CD14-positive monocyte (primary cell): ENCODE measurements at regions not wholly inside any gene's neighbourhood (a gene's known extent, or its start where the extent isn't known, plus 50 kb on each side); places are given as distances from the start of the nearest gene placed in this dataset.

Source experiments
- DNase-seq, 3 donors: peaks; one replicate each; pipeline ENCODE4 v3.0.0-alpha.2; 2011 to 2022
- H2AFZ ChIP-seq: 2 replicates; pipeline ENCODE4 v1.6.0; 2012; ENCODE audit warnings: mild to moderate bottlenecking, low read depth, low read length, inconsistent platforms; ENCODE audit not compliant: insufficient read depth, poor library complexity, severe bottlenecking
- H3K27ac ChIP-seq, 2 donors: 1 replicate in 1 of 2; 2 replicates in 1 of 2; pipeline ENCODE4 v1.5.1; 2012 to 2013; ENCODE audit warnings: low read length in 2 of 2, control low read depth in 1 of 2, inconsistent platforms in 1 of 2, low read depth in 1 of 2, mild to moderate bottlenecking in 1 of 2
- H3K27me3 ChIP-seq, 2 donors: one replicate each; pipeline versions ENCODE4 v1.6.0 to v1.6.1; 2011 to 2013; ENCODE audit warnings: low read length in 2 of 2; ENCODE audit not compliant: control insufficient read depth in 2 of 2, insufficient read depth in 2 of 2
- H3K36me3 ChIP-seq, 2 donors: replicated peaks in 1 of 2; 1 replicate in 1 of 2; 2 replicates in 1 of 2; pipeline versions ENCODE4 v1.5.1 to v1.6.1; 2012 to 2013; ENCODE audit warnings: low read length in 2 of 2, control low read depth in 1 of 2, inconsistent platforms in 1 of 2, mild to moderate bottlenecking in 1 of 2; ENCODE audit not compliant: insufficient read depth in 2 of 2, control insufficient read depth in 1 of 2
- H3K4me1 ChIP-seq, 2 donors: 1 replicate in 1 of 2; 2 replicates in 1 of 2; pipeline versions ENCODE4 v1.5.1 to v1.6.1; 2012 to 2013; ENCODE audit warnings: low read length in 2 of 2, control low read depth in 1 of 2, inconsistent platforms in 1 of 2, mild to moderate bottlenecking in 1 of 2, moderate library complexity in 1 of 2; ENCODE audit not compliant: insufficient read depth in 2 of 2, control insufficient read depth in 1 of 2
- H3K4me2 ChIP-seq: replicated peaks from 2 replicates; pipeline ENCODE3; 2012; ENCODE audit warnings: low read length, moderate library complexity, mild to moderate bottlenecking; ENCODE audit not compliant: poor library complexity, severe bottlenecking; ENCODE audit errors: extremely low read depth
- H3K4me3 ChIP-seq, 3 experiments: fragments of 200-600 bp in 1 of 3; sonication (generic) in 1 of 3; replicated peaks in 1 of 3; 1 replicate in 2 of 3; 2 replicates in 1 of 3; pipeline ENCODE4 v1.5.1; 2011 to 2013; ENCODE audit warnings: low read length in 3 of 3, mild to moderate bottlenecking in 3 of 3, control low read depth in 2 of 3, low read depth in 2 of 3, inconsistent platforms in 1 of 3, moderate library complexity in 1 of 3
- H3K79me2 ChIP-seq: 2 replicates; pipeline ENCODE4 v1.6.0; 2012; ENCODE audit warnings: mild to moderate bottlenecking, control low read depth, inconsistent platforms, low read length, moderate library complexity; ENCODE audit not compliant: insufficient read depth
- H3K9ac ChIP-seq: 2 replicates; pipeline ENCODE4 v1.6.0; 2017; ENCODE audit warnings: low read length, mild to moderate bottlenecking; ENCODE audit not compliant: insufficient read depth, poor library complexity, severe bottlenecking
- H3K9me3 ChIP-seq, 2 donors: replicated peaks in 1 of 2; 1 replicate in 1 of 2; 2 replicates in 1 of 2; pipeline versions ENCODE4 v1.5.1 to v1.6.1; 2012 to 2013; ENCODE audit warnings: low read length in 2 of 2, control low read depth in 1 of 2; ENCODE audit not compliant: control insufficient read depth in 1 of 2, insufficient read depth in 1 of 2
- H4K20me1 ChIP-seq: 2 replicates; pipeline ENCODE4 v1.6.0; 2012; ENCODE audit warnings: mild to moderate bottlenecking, low read length, control low read depth, moderate library complexity; ENCODE audit not compliant: insufficient read depth
- H3K27ac Mint-ChIP-seq, 7 donors: one replicate each; pipeline ENCODE4 v1.8.0; 2020; ENCODE audit warnings: mild to moderate bottlenecking in 7 of 7, mixed read lengths in 7 of 7, moderate library complexity in 6 of 7, inconsistent platforms in 2 of 7
- H3K27me3 Mint-ChIP-seq, 3 donors: one replicate each; pipeline ENCODE4 v1.8.0; 2021 to 2022; ENCODE audit warnings: low read depth in 3 of 3, mild to moderate bottlenecking in 3 of 3, mixed read lengths in 3 of 3, moderate library complexity in 3 of 3, inconsistent platforms in 1 of 3
- H3K36me3 Mint-ChIP-seq, 2 donors: one replicate each; pipeline ENCODE4 v1.8.0; 2020; ENCODE audit warnings: mixed read lengths in 2 of 2, inconsistent platforms in 1 of 2, mild to moderate bottlenecking in 1 of 2
- H3K4me1 Mint-ChIP-seq: one replicate; pipeline ENCODE4 v1.8.0; 2020; ENCODE audit warnings: mild to moderate bottlenecking, mixed read lengths
- H3K4me3 Mint-ChIP-seq, 2 donors: one replicate each; pipeline ENCODE4 v1.8.0; 2020; ENCODE audit warnings: mild to moderate bottlenecking in 2 of 2, mixed read lengths in 2 of 2, moderate library complexity in 1 of 2
- H3K9me3 Mint-ChIP-seq, 7 donors: one replicate each; pipeline ENCODE4 v1.8.0; 2020 to 2022; ENCODE audit warnings: mixed read lengths in 7 of 7, mild to moderate bottlenecking in 6 of 7, moderate library complexity in 6 of 7, inconsistent platforms in 2 of 7
- WGBS: methylation state at CpG from one replicate; pipeline ENCODE4 v1.1.5; 2013; ENCODE audit warnings: missing lambda C conversion rate; ENCODE audit not compliant: insufficient coverage; 5-methylcytosine and 5-hydroxymethylcytosine counted together
- intact Hi-C, 2 donors: fragments of 100-400 bp; cut with micrococcal nuclease; formaldehyde crosslinking; loops; one replicate each; pipeline versions ENCODE4 v1.15.0 to v1.15.1; 2023
- TF ChIP-seq, protein P1 (sequence below): fragments of 200-600 bp; IDR thresholded peaks from one replicate; pipeline ENCODE4 v1.8.0; 2022; ENCODE audit warnings: antibody characterized with exemption, mild to moderate bottlenecking

DNA sequence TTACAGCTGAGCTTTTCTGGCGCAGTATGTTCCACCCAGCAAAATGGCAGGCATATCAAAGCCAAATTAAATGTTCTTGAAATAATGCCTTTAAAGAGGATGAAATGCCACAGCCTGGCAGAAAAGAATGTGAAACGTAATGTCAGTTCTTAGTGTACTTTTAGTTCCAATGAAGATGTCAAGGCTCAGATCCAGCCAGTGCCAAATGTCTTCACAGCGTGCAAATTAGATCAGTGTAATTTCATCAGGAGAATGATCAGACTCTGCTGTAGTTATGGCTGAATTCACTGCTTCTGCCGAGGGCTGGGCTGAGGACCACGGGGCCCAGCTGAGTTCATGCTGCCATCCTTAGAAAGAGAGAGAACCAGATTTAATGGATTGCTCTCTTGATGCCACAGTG is 78.7 kb upstream of the ITGA4 start:
- Histone ChIP-seq H4K20me1 (no peaks in the 10 kb centered on the region), H2AFZ (no peak overlapping the region), H3K4me1 (peaks cover 11 to 12% of the 10 kb centered on the region in 2 donors), H3K9ac (no peak overlapping the region), H3K9me3 (no peaks in the 10 kb centered on the region), H3K4me2 (no peak overlapping the region), H3K79me2 (no peaks in the 10 kb centered on the region), H3K27me3 (no peaks in the 10 kb centered on the region), H3K27ac (no peak overlapping the region), H3K4me3 (no peak overlapping the region), H3K36me3 (no peaks in the 10 kb centered on the region)
- Mint-ChIP-seq H3K4me1 (peaks cover 23% of the 10 kb centered on the region), H3K9me3 (no peaks in the 10 kb centered on the region), H3K4me3 (no peak overlapping the region), H3K27me3 (no peaks in the 10 kb centered on the region), H3K36me3 (no peaks in the 10 kb centered on the region), H3K27ac (no peak overlapping the region)
- intact Hi-C loops: no loop called here
- no peak for DNase-seq
- WGBS: 92% methylated on average over 4 of the region's 5 CpGs
- TF ChIP-seq, protein P1, sequence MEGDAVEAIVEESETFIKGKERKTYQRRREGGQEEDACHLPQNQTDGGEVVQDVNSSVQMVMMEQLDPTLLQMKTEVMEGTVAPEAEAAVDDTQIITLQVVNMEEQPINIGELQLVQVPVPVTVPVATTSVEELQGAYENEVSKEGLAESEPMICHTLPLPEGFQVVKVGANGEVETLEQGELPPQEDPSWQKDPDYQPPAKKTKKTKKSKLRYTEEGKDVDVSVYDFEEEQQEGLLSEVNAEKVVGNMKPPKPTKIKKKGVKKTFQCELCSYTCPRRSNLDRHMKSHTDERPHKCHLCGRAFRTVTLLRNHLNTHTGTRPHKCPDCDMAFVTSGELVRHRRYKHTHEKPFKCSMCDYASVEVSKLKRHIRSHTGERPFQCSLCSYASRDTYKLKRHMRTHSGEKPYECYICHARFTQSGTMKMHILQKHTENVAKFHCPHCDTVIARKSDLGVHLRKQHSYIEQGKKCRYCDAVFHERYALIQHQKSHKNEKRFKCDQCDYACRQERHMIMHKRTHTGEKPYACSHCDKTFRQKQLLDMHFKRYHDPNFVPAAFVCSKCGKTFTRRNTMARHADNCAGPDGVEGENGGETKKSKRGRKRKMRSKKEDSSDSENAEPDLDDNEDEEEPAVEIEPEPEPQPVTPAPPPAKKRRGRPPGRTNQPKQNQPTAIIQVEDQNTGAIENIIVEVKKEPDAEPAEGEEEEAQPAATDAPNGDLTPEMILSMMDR: no peak

DNA sequence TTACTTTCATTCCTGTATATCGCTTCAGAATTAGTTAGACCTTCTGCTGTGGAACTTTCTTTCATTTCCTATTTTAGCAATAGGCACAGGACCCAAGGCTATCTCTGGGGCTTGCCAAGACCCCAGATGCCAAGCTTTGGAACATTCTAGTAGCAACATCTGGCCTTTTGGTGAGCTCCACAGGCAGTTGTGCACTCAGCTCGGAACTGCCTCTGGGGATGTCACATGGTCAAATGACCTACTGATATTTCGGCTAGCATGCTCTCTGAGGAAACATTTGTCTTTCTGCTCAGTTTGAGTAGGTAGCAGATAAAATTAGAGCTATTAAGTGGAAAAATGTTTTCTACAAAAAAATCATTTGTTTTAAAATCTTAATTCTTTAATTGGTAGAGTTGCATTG is 76.6 kb upstream of the ITGA4 start:
- H4K20me1 ChIP-seq: no peaks in the 10 kb centered on the region
- Mint-ChIP-seq H3K27me3 (no peaks in the 10 kb centered on the region), H3K27ac (no peak overlapping the region), H3K4me1 (peaks cover 11% of the 10 kb centered on the region), H3K36me3 (no peaks in the 10 kb centered on the region), H3K9me3 (peaks cover 0 to 4% (median 0%) of the 10 kb centered on the region in 7 donors), H3K4me3 (no peak overlapping the region)
- no peaks in the 10 kb centered on the region for H3K36me3 ChIP-seq
- H3K9me3 ChIP-seq: no peaks in the 10 kb centered on the region
- TF ChIP-seq, protein P1: no peak
- H2AFZ ChIP-seq: no peak overlapping the region
- H3K4me2 ChIP-seq: no peak overlapping the region
- H3K9ac ChIP-seq: no peak overlapping the region
- no peaks in the 10 kb centered on the region for H3K27me3 ChIP-seq
- DNase-seq: no peak
- WGBS: 65% methylated on average over 2 of the region's 3 CpGs
- peaks cover under 1 to 1% of the 10 kb centered on the region in 2 donors for H3K4me1 ChIP-seq
- no peak overlapping the region for H3K27ac ChIP-seq
- intact Hi-C loops: no loop called here
- H3K79me2 ChIP-seq: no peaks in the 10 kb centered on the region
- H3K4me3 ChIP-seq: no peak overlapping the region
